ENCODE measurements at regions not wholly inside any gene's neighbourhood (a gene's known extent, or its start where the extent isn't known, plus 50 kb on each side); places are given as distances from the start of the nearest gene placed in this dataset.

DNA sequence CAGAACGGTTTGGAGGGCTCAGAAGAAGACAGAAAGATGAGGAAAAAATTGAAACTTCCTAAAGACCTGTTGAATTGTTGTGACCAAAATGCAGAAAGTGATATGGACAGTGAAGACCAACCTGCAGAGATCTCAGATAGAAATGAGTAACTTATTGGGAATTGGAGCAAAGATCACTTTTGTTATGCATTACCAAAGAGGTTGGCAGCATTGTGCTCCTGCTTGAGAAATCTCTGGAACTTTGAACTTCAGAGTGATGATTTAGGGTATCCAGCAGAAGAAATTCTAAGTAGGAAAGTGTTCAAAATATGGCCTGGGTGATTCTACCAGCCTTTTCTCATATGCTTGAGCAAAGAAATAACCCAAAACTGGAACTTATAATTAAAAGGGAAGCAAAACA is 136.0 kb downstream of the GJA1 start:
- TF ChIP-seq EP300 (IDR thresholded peaks at IDR 0.05) (no peak), POLR2A (IDR thresholded peaks at IDR 0.05) (no peak)
- TF ChIP-seq, protein P1, sequence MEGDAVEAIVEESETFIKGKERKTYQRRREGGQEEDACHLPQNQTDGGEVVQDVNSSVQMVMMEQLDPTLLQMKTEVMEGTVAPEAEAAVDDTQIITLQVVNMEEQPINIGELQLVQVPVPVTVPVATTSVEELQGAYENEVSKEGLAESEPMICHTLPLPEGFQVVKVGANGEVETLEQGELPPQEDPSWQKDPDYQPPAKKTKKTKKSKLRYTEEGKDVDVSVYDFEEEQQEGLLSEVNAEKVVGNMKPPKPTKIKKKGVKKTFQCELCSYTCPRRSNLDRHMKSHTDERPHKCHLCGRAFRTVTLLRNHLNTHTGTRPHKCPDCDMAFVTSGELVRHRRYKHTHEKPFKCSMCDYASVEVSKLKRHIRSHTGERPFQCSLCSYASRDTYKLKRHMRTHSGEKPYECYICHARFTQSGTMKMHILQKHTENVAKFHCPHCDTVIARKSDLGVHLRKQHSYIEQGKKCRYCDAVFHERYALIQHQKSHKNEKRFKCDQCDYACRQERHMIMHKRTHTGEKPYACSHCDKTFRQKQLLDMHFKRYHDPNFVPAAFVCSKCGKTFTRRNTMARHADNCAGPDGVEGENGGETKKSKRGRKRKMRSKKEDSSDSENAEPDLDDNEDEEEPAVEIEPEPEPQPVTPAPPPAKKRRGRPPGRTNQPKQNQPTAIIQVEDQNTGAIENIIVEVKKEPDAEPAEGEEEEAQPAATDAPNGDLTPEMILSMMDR (IDR thresholded peaks at IDR 0.05), result no peak

Data from tibial nerve (tissue), 4 donors.